HG02943 (cell line): ENCODE measurements at regions not wholly inside any gene's neighbourhood (a gene's known extent, or its start where the extent isn't known, plus 50 kb on each side); places are given as distances from the start of the nearest gene placed in this dataset.
A peak's percentile ranks its signal among the peaks of the same experiment; 100 is the strongest.
"Not testable (repeated sequence)": the region's sequence is repeated elsewhere in the genome, so short reads cannot be mapped to it uniquely, and the experiment has no call there.

Source experiments
- ATAC-seq: cut with Tn5 transposase; IDR thresholded peaks from one replicate; pipeline ENCODE4 v1.9.1; 2021; ENCODE audit warnings: mild to moderate bottlenecking, low read depth, moderate library complexity; ENCODE audit not compliant: unreplicated experiment

DNA sequence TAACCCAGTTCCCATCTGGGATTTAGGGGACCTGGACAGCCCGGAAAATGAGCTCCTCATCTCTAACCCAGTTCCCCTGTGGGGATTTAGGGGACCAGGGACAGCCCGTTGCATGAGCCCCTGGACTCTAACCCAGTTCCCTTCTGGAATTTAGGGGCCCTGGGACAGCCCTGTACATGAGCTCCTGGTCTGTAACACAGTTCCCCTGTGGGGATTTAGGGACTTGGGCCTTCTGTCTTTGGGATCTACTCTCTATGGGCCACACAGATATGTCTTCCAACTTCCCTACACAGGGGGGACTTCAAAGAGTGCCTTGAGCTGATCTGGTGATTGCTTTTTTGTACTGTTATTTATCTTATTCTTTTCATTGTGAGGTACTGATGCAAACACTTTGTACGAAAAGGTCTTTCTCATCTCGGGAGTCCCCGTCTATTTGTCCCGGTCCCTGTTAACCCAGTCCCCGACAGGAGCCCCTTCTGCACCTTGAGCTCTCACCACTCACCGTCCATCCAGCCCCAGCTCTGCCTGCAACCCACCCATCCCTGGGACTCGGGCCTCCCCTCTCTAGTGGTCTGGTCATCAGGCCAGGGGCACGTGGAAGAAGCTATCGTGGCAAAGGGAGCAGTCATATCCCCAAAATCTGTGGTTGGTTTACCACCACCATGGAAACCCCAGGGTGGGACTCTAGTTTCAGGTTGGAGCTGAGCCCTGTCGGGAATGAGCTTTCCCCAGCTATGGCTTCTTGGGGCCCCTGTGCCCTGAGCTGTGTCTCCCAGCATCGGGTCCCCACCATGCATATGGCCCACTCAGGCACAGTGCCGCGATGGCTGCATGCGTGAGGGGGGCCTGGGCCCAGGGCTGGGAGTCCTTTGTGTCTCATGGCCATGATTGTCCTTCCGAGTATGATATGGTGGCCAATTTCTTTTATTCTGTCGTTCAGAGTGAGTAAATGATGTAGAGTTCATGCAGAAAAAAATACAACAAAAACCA lies 270.4 kb upstream of the PLCXD1 start:
- not testable (repeated sequence) for ATAC-seq

DNA sequence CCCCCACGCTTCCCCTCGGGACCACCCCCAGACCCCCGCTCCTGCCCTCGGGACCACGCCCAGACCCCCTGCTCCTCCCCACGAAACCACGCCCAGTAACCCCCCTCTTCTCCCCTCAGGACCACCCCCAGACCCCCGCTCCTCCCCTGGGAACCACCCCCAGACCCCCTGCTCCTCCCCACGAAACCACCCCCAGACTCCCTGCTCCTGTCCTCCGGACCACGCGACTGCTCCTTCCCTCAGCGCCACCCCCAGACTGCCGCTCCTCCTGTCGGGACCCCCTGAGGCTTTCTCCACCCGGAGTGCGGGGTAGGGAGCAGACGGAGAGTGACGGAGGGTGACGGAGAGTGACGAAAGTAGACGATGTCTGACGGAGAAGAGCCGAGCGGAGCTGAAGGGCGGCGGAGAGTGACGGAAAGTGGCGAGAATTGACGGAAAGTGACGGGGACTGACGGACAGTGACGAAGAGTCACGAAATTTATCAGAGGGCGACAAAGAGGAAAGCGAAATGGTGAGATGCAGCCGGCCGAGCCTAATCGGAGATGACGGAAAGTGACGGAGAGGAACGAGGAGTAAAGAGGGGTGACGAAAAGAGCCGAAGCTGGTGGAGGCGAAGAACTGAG lies 267.2 kb upstream of the PLCXD1 start:
- ATAC-seq: not testable (repeated sequence)

- ATAC-seq: not testable (repeated sequence)
Measured at GRCh38 chrX:14452-14851, 266.7 kb upstream of the PLCXD1 start.

DNA sequence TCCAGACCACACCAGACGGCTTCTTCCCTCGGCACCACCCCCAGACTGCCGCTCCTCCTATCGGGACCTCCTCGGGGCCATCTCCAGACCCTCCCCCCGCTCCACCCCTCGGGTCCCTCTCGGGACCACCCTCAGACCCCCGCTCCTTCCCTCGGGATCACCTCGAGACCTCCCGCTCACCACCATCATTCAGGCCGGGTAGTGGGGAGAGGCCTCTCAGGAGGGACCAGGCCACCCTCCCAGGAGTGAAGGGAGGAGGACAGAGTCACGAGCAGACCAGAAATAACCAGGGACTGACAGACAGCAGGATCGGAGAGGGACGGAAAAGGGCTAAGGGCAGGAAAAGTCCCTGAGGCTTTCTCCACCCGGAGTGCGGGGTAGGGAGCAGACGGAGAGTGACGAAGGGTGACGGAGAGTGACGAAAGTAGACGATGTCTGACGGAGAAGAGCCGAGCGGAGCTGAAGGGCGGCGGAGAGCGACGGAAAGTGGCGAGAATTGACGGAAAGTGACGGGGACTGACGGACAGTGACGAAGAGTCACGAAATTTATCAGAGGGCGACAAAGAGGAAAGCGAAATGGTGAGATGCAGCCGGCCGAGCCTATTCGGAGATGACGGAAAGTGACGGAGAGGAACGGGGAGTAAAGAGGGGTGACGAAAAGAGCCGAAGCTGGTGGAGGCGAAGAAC lies 262.3 kb upstream of the PLCXD1 start:
- peak; percentile 88 for ATAC-seq

DNA sequence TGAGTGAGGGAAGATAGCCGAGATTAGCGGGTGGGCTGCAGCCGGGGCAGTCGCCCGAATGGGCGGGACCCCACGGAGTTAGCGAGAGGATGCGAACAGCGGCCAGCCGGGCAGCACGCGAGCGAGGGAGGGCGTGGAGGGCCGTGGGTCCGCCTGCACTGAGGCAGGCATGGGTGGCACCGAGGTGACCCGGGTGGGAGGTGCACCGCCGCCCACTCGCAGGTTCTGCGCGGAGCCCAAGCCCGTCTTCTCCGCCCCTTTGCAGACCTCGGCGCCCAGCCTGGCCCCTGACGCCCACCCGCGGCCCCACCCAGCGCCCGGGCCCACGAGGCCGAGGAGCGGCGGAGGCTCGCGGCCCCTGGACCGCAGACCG lies 261.7 kb upstream of the PLCXD1 start:
- ATAC-seq: not testable (repeated sequence)

- no peak for ATAC-seq
Measured at GRCh38 chrX:19912-20571, 261.1 kb upstream of the PLCXD1 start.

DNA sequence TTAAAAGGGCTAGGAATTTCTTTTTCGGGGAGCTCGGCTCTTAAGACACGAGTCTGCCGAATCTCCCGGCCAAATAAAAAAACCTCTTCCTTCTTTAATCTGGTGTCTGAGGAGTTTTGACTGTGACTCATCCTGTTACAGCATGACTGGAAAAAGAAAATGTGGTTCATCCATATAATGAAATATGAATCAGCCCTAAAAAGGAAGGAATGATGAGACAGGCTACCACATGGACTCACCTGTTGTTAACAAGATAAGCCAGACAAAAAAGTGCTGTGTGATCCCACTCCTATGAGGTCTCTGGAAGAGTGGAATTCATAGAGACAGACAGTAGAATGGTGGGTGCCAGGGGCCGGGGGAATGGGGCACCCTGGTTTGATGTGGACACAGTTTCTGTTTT lies 257.0 kb upstream of the PLCXD1 start:
- not testable (repeated sequence) for ATAC-seq
